Common myeloid progenitor, CD34-positive (primary cell): ENCODE measurements at regions not wholly inside any gene's neighbourhood (a gene's known extent, or its start where the extent isn't known, plus 50 kb on each side); places are given as distances from the start of the nearest gene placed in this dataset.

Experiments
- CTCF ChIA-PET: fragments of 350-600 bp; sonication (Branson Sonifier 250); formaldehyde crosslinking; loops from one replicate; lab custom pipeline; 2021; ENCODE audit warnings: antibody characterized with exemption; lab: Charles Lee
- POLR2A ChIA-PET: fragments of 350-600 bp; sonication (Branson Sonifier 250); formaldehyde crosslinking; loops from one replicate; lab custom pipeline; 2021; ENCODE audit warnings: antibody characterized with exemption; lab: Charles Lee
- DNase-seq, 3 donors: peaks; one replicate each; pipeline versions ENCODE4 v3.0.0 to v3.0.0-alpha.2; 2013
- H3K27ac ChIP-seq, 2 experiments: 1 replicate in 1 of 2; 2 replicates in 1 of 2; pipeline ENCODE4 v1.7.0; 2013; ENCODE audit warnings: inconsistent platforms in 2 of 2, low read length in 2 of 2, mild to moderate bottlenecking in 2 of 2, low read depth in 1 of 2, moderate library complexity in 1 of 2; ENCODE audit not compliant: severe bottlenecking in 2 of 2, insufficient read depth in 1 of 2, poor library complexity in 1 of 2
- H3K27me3 ChIP-seq, 5 experiments: replicated peaks in 2 of 5; 1 replicate in 3 of 5; 2 replicates in 2 of 5; pipeline versions ENCODE4 v1.6.1 to v1.7.0; 2013; ENCODE audit warnings: low read length in 4 of 5, mild to moderate bottlenecking in 2 of 5, moderate library complexity in 2 of 5, inconsistent platforms in 1 of 5; ENCODE audit not compliant: insufficient read depth in 5 of 5, control insufficient read depth in 4 of 5
- H3K36me3 ChIP-seq, 4 experiments: 1 replicate in 2 of 4; 2 replicates in 2 of 4; pipeline versions ENCODE4 v1.6.1 to v1.7.0; 2013; ENCODE audit warnings: low read length in 3 of 4, control low read depth in 1 of 4, mild to moderate bottlenecking in 1 of 4; ENCODE audit not compliant: control insufficient read depth in 4 of 4, insufficient read depth in 4 of 4
- H3K4me1 ChIP-seq, 4 experiments: 1 replicate in 3 of 4; 2 replicates in 1 of 4; pipeline versions ENCODE4 v1.6.1 to v1.7.1; 2013; ENCODE audit warnings: low read length in 3 of 4, mild to moderate bottlenecking in 3 of 4, control low read depth in 1 of 4, inconsistent platforms in 1 of 4, moderate library complexity in 1 of 4; ENCODE audit not compliant: control insufficient read depth in 4 of 4, insufficient read depth in 4 of 4; ENCODE audit errors: control extremely low read depth in 1 of 4
- H3K4me3 ChIP-seq, 7 experiments: 1 replicate in 4 of 7; 2 replicates in 3 of 7; pipeline versions ENCODE4 v1.5.1 to v1.7.0; 2013; ENCODE audit warnings: mild to moderate bottlenecking in 7 of 7, low read length in 6 of 7, moderate library complexity in 6 of 7, inconsistent platforms in 2 of 7, low read depth in 2 of 7, control low read depth in 1 of 7; ENCODE audit not compliant: insufficient read depth in 4 of 7, control insufficient read depth in 1 of 7; ENCODE audit errors: extremely low read depth in 1 of 7
- H3K9me3 ChIP-seq, 5 experiments: 1 replicate in 4 of 5; 2 replicates in 1 of 5; pipeline versions ENCODE4 v1.6.1 to v1.7.1; 2013; ENCODE audit warnings: low read length in 4 of 5, mild to moderate bottlenecking in 2 of 5, inconsistent platforms in 1 of 5, low read depth in 1 of 5, moderate library complexity in 1 of 5; ENCODE audit not compliant: control insufficient read depth in 4 of 5, insufficient read depth in 2 of 5; ENCODE audit errors: control extremely low read depth in 1 of 5
- WGBS: methylation state at CpG from one replicate; pipeline ENCODE4 v1.1.5; 2013; ENCODE audit not compliant: insufficient coverage; 5-methylcytosine and 5-hydroxymethylcytosine counted together

GRCh38 chr2:7513834-7514233 lies 596.6 kb downstream of the RNF144A start:
- 100% methylated on average over 2 of the region's 3 CpGs for WGBS
- peaks cover 0 to 4% (median 0%) of the 10 kb centered on the region in 5 experiments for H3K9me3 ChIP-seq
- no peaks in the 10 kb centered on the region for H3K36me3 ChIP-seq
- DNase-seq = no peak
- H3K4me1 ChIP-seq = peaks cover 0 to 4% (median 0%) of the 10 kb centered on the region in 4 experiments
- H3K4me3 ChIP-seq = no peak overlapping the region
- ChIA-PET CTCF (no interaction called here), POLR2A (no interaction called here)
- H3K27me3 ChIP-seq = no peaks in the 10 kb centered on the region
- no peak overlapping the region for H3K27ac ChIP-seq

- Histone ChIP-seq H3K4me1 (peaks cover 0 to 4% (median 0%) of the 10 kb centered on the region in 4 experiments), H3K4me3 (no peak overlapping the region), H3K36me3 (no peaks in the 10 kb centered on the region), H3K9me3 (peaks cover 0 to 4% (median 0%) of the 10 kb centered on the region in 5 experiments), H3K27ac (no peak overlapping the region), H3K27me3 (peaks cover 0 to 2% (median 0%) of the 10 kb centered on the region in 5 experiments)
- ChIA-PET CTCF (no interaction called here), POLR2A (interaction anchor here (0.6 kb wide), 1 partner anchor 566 kb away, joined by 3 read pairs; no protein-coding TSS in a partner anchor)
- DNase-seq = no peak
Observed at GRCh38 chr2:7515327-7515726, 598.1 kb downstream of the RNF144A start.

- Histone ChIP-seq H3K27me3 (peaks cover 0 to 2% (median 0%) of the 10 kb centered on the region in 5 experiments), H3K4me1 (peaks cover 0 to 4% (median 0%) of the 10 kb centered on the region in 4 experiments), H3K9me3 (no peaks in the 10 kb centered on the region), H3K36me3 (no peaks in the 10 kb centered on the region), H3K27ac (no peak overlapping the region), H3K4me3 (no peak overlapping the region)
- ChIA-PET POLR2A (no interaction called here), CTCF (no interaction called here)
- DNase-seq = no peak
- WGBS = 100% methylated on average over 1 of the region's 2 CpGs
Observed at GRCh38 chr2:7516484-7517063, 599.4 kb downstream of the RNF144A start.

- Histone ChIP-seq H3K9me3 (no peaks in the 10 kb centered on the region), H3K27me3 (peaks cover 0 to 2% (median 0%) of the 10 kb centered on the region in 5 experiments), H3K4me1 (peaks cover 0 to 4% (median 0%) of the 10 kb centered on the region in 4 experiments), H3K36me3 (no peaks in the 10 kb centered on the region), H3K27ac (no peak overlapping the region), H3K4me3 (no peak overlapping the region)
- POLR2A ChIA-PET = no interaction called here
- DNase-seq = no peak
- 100% methylated on average over 4 of the region's 6 CpGs for WGBS
- CTCF ChIA-PET = no interaction called here
Observed at GRCh38 chr2:7517088-7517487, 599.9 kb downstream of the RNF144A start.

GRCh38 chr2:7517851-7518250 lies 600.6 kb downstream of the RNF144A start:
- WGBS = 67% methylated on average over 1 of the region's 2 CpGs
- H3K27ac ChIP-seq = no peak overlapping the region
- no peaks in the 10 kb centered on the region for H3K36me3 ChIP-seq
- CTCF ChIA-PET = no interaction called here
- peaks cover 0 to 2% (median 0%) of the 10 kb centered on the region in 5 experiments for H3K27me3 ChIP-seq
- DNase-seq = no peak
- POLR2A ChIA-PET = no interaction called here
- peaks cover 0 to 4% (median 0%) of the 10 kb centered on the region in 4 experiments for H3K4me1 ChIP-seq
- H3K9me3 ChIP-seq = no peaks in the 10 kb centered on the region
- H3K4me3 ChIP-seq = no peak overlapping the region

GRCh38 chr2:7523481-7524120 lies 606.4 kb downstream of the RNF144A start:
- Histone ChIP-seq H3K9me3 (peaks cover 0 to 2% (median 0%) of the 10 kb centered on the region in 5 experiments), H3K4me1 (no peaks in the 10 kb centered on the region), H3K36me3 (no peaks in the 10 kb centered on the region), H3K27me3 (peaks cover 0 to 2% (median 0%) of the 10 kb centered on the region in 5 experiments), H3K4me3 (no peak overlapping the region), H3K27ac (no peak overlapping the region)
- POLR2A ChIA-PET = no interaction called here
- DNase-seq = no peak
- CTCF ChIA-PET = interaction anchor here (0.6 kb wide), 1 partner anchor 151 kb away, joined by 3 read pairs; no protein-coding TSS in a partner anchor
- 95% methylated on average over 11 of the region's 12 CpGs for WGBS

- Histone ChIP-seq H3K9me3 (peaks cover 0 to 6% (median 2%) of the 10 kb centered on the region in 5 experiments), H3K4me3 (no peak overlapping the region), H3K27ac (no peak overlapping the region), H3K36me3 (no peaks in the 10 kb centered on the region), H3K4me1 (no peaks in the 10 kb centered on the region), H3K27me3 (peaks cover 0 to 2% (median 0%) of the 10 kb centered on the region in 5 experiments)
- no CpG with 5 or more reads among the region's 3 CpGs for WGBS
- ChIA-PET POLR2A (no interaction called here), CTCF (no interaction called here)
- no peak for DNase-seq
Observed at GRCh38 chr2:7524195-7524594, 607.0 kb downstream of the RNF144A start.
